NCI-H774 (cell line): ENCODE measurements at regions not wholly inside any gene's neighbourhood (a gene's known extent, or its start where the extent isn't known, plus 50 kb on each side); places are given as distances from the start of the nearest gene placed in this dataset.

Experiments used
- DNase-seq: peaks from one replicate; lab custom pipeline; 2025; lab: John Stamatoyannopoulos, UW

GRCh38 chr9:110143485-110143884 lies 64.5 kb downstream of the C9orf152 start:
- DNase-seq, result no peak

- no peak for DNase-seq
These were observed 63.9 kb downstream of the C9orf152 start for GRCh38 chr9:110143950-110144545.

GRCh38 chr9:110146373-110146772 lies 61.6 kb downstream of the C9orf152 start:
- DNase-seq, result no peak

- no peak for DNase-seq
These were observed 59.6 kb downstream of the C9orf152 start for GRCh38 chr9:110148384-110148783.

GRCh38 chr9:110148891-110149290 lies 59.1 kb downstream of the C9orf152 start:
- no peak for DNase-seq
